NCI-H146 treated with DMSO at 0.1 percent for 48 hours (cell line): ENCODE measurements at regions not wholly inside any gene's neighbourhood (a gene's known extent, or its start where the extent isn't known, plus 50 kb on each side); places are given as distances from the start of the nearest gene placed in this dataset.
"Not testable (repeated sequence)": the region's sequence is repeated elsewhere in the genome, so short reads cannot be mapped to it uniquely, and the experiment has no call there.

Source experiments
- DNase-seq: peaks from one replicate; lab custom pipeline; 2025; ENCODE audit not compliant: unreplicated experiment; lab: John Stamatoyannopoulos, UW

DNA sequence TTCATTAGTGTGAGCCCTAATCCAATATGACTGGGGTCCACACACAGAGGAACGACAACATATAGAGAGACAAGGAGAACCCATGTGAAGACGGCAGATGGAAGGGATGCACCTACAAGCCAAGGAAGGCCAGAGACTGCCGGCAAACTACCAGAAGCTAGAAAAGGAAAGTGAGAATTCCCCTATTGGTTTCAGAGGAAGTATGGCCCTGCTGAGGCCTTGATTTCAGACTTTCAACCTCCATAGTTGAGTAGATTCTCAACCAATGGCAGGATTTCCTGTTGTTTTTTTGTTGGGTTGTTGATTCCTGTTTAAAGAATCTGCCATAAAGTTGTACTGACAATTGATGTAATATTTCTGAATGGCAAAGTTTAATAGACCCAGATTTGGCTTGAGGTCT is 241.5 kb downstream of the SATB2 start:
- DNase-seq: no peak

DNA sequence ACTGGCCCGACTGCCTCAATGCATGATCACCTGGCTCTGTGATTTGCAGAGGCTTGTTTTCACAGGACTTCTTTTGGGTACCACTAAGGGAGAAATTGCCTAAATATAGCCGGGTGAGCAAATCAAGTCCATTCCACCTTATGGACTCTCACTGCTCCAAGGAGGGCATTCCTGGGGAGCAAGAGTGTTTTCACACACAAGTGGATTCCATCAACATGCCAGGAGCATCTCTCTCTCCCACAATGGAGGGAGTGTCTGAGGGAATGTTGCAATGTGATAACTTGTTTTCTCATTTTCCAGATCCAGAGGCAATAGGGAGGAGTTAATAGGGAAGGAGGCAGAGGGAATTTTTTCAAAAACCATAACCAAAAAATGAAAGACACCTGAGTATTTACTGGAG is 250.7 kb downstream of the SATB2 start:
- no peak for DNase-seq

DNA sequence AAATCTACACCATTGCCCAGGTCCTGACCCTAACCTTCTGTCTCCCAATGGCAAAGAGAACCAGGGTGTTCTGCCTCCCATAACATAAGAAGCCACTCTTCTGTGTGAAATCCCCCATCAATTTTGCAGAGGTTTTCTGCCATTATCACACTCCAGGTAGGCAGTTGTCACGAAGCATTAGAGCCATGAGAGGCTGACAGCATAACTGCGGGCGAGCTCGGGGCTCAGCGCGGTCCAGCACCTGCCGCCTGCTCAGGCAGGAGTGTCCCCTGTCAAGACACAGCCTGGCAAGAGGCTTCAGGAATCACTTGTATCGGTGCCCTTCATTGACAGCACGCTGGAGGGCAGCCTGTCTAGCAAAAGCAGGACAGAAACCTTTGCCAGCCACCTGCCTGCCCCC is 251.2 kb downstream of the SATB2 start:
- no peak for DNase-seq

DNA sequence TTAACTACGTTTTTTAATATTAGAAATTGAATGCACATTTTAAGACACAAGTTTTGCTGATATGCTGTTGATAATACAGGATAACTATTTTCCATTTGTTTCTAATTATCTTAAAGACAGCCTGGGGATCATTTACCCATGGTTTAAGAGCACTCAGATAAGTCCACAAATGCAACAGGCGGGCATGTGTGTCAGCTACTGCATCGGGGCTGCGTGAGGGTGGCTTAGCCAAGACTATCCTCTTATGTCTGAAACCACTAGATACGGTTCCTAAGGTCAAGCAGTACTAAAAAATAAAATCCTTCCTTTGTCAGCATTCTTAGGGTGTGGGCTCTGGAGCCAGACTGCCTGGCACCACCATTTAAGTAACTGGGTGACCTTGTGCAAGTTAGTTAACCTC is 254.8 kb downstream of the SATB2 start:
- no peak for DNase-seq

DNA sequence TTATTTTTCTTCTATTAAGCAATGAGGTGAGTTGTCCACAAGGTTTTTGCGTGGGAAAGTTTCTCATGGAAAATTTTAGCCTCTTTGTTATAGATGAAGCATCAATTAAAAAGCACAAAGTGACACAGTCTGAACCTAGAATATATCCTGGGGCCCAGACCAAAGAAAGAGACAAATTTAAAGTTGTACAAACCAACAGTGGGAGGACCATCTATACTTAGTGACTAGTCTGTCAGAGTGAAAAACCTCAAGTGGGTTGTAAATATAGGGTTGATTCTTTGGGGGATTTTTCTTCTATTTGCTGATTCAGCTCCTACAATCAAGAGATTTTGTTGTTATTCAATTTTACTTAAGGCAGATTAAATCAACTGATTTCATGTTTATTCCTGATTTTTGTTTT is 256.2 kb downstream of the SATB2 start:
- DNase-seq: no peak

DNA sequence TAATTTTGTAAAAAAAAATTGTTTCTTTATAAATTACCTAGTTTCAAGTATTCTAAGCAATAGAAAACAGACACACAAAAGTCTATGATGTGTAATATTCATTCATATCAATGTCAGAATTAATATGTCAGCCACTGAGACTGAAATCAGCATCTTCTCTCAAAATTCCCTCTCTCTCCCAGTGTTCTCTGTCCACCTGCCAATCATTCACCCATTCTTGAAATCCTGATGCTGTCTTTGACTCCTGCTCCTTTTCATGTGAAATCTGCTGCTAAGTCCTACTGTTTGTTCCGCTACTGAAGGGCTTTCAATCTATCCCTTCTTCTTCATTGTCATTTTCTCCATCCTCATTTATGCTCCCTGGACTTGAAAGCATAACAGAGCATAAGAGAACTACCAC is 257.9 kb downstream of the SATB2 start:
- no peak for DNase-seq

DNA sequence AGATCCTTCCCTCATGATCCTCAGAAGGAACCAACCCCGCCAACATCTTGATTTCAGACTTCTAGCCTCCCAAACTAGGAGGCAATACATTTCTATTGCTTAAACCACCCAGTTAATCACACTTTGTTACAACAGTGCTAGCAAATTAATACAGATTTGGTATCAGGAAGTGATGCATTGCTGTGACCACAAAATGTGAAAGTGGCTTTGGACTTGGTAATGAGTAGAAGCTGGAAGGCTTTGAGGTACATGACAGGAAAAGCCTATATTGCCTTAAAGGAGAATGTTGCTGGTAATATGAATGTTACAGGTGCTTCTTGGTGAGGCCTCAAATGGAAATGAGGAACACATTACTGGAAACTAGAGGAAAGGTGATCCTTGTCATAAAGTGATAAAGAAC is 260.3 kb downstream of the SATB2 start:
- DNase-seq: no peak

DNA sequence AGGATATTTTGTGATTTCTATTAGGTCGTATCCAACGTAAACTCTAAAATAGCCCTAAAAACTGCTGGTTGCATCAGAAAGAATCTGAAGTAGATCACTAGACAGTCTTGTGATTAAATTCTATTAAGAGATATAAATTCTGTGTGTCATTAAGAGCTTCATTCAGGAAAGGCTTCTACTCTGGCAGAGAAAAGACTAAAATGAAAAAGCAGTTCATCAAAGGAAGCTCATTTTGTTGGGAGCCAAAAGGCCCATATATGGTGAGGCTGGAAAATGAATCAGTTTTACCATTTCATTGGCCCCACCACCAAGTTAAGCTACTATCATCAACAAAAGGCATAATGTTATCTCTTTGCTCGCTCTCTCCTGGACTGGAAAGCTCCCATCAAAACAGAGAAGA is 261.1 kb downstream of the SATB2 start:
- no peak for DNase-seq

DNA sequence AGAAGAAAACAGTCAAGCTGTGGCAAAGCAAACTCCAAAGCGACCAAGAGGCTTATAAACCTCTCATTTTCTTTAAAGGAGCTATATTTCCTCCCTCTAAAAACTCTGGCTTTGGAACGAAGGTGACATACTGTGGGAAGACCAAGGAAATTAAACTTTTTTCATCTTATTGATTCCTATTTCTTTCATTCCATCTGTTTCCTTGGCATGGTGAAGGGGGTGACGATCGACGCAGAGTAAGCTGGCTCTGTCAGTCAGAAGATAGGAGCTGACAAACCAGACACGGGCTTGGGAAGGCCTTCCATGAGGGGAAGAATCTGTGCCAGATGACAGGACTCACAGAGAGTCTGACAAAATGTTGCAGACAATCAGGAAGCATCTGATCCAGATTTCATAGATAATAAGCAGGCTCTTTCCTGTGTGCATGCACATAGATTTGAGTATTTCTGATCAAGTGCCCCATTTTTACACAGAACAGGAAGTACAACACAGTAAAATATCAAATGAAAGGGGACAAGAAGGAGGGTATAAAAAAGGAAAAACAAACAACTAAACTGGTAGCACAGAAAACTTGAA is 261.7 kb downstream of the SATB2 start:
- no peak for DNase-seq

DNA sequence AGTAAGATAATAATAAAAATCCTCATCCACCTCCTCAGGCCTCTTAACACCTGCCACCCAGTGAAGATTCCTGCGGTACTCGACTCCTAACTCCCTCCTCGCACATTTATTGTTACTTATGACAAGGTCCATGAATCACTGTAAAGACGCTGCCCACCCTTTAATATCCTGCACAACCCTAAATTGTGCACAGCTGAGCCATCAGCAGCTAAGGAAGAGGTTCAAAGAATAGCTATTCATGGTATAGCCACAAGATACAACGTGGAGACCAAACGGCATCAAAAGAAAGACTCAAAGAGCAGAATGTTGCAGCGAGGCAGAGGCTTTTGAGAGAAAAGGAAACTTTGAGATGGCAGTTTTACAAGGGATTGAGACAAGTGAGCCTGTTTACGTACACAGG is 266.3 kb downstream of the SATB2 start:
- no peak for DNase-seq

DNA sequence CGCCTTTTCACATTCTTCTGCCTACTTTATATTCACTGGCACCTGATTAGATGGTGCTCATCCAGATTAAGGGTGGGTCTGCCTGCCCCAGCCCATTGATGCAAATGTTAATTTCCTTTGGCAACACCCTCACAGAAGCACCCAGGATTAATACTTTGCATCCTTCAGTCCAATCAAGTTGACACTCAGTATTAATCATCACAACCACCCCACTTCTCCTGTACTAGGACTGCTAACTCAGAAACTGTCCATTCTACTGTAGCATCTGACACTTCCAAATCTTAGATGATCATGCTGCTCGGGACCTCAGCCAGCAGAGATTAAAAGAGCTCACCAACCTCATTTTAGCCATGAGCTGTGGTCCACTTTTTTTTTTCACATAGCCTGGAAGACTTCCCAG is 268.5 kb downstream of the SATB2 start:
- DNase-seq: no peak

DNA sequence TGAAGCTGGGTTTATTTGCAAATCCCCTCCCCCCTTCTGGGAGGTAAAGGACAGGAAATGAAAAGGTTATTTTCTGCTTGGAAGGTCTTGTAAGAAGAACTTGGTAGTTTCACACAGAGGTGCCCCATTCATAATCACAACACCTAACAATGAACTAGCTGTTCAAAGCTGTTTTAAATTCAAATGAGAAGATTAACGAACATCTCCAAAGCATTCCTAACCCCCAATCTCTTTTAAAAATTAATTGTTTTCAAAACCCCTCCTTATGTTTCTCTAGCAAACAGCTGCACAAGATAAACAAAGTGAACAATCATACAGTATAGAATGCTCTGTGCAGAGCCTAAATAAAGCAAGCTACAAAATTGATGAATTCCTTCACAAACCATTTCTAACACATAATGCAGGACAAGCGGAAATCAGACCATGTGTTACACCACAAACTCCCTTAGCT is 271.4 kb downstream of the SATB2 start:
- no peak for DNase-seq

DNA sequence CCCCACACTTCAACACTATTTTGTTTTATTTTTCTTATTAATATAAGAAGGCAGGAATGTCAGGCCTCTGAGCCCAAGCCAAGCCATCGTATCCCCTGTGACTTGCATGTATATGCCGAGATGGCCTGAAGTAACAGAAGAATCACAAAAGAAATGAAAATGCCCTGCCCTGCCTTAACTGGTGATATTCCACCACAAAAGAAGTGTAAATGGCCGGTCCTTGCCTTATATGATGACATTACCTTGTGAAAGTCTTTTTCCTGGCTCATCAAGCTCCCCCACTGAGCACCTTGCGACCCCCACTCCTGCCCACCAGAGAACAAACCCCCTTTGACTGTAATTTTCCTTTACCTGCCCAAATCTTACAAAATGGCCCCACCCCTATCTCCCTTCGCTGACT is 272.6 kb downstream of the SATB2 start:
- not testable (repeated sequence) for DNase-seq

DNA sequence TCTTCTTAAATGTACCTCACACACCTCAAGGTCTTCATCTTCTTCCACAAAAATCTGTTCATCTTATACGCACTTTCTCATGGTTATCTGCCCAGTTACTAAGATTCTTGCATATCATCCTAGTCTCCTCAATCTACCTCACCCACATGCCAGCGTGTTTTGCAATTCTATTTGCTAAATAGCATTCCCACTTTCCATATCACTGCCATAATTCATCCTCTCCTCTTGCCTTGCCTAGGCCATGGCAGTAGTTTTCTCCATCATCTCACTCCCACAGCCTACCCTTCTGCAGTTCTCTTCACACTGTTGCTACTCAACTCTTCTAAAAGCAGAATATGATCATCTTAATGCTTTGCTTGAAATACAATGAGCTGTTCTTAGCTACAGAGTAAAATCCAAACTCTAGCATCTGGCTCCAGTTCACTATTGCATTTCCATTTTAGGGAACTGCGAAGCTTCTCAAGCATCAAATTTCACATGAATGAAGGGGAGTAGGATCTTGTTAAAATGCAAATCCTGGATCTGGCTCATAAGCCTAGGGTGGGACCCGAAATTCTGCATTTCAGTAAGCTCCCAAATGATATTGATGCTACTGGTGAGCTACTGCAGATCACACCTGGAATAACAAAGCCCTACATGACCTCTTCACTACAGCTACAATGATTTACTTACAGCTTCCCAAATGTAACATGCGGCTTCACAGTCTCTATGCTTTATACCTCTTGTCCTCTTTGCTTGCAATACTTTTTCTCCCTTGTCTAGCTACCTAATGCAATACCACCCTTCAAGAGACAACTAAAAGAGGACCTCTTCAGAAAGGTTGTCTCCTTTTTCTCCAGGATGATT is 293.9 kb downstream of the SATB2 start:
- DNase-seq: no peak

DNA sequence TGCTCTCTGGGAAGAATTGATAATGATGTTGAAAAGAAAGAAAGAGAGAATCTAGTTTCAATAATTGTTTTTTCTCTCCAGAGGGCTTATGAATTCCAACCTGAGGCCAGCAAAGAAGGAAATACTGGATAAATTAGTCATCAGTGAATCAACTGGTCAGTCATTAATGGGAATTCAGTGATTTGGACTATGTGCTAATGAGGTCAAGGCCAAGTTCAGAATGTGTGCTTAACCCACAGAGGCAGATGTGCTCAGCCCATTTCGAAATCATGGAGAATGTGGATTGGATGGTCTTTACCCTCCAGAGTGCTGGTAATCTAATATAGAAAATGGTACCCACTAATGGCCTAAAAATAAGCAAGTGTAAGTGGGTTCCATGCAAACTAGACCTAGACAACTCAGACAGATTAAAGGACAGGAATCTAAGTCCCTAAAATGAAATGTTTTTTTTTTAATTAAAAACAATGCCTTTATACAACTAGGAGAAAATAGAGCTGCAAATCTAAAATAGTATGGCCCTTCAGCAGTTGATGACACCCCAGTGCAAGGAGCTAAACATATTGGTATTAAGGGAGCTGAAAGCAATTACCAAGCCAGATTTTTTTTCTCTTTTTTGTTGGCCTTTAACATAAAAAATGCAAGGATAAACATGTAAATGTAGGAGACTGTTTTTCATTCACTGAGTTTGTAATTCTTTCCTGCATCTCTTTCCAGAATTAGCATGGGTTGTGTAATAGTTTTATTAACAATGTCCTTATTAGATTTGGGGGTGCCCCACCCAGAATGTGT is 296.9 kb downstream of the SATB2 start:
- DNase-seq: no peak

DNA sequence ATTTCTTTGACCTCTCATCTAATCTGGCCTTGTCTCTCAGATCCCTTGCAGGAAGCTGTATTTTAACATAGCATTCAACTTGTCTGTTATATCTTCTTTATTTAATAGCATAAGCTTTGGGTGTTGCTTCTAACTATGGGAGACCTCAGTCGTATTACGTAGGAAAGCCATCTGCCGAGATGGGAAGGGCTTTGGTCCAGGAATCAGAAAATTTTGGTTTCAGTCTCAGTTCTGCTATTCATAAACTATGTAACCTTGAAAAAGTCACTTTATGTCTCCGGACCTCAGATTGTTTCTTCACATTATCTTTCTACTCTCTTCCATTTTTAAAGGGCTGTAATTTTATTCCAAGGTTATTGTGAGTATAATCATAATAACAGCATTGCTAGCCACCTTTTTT is 297.7 kb downstream of the SATB2 start:
- DNase-seq: no peak

DNA sequence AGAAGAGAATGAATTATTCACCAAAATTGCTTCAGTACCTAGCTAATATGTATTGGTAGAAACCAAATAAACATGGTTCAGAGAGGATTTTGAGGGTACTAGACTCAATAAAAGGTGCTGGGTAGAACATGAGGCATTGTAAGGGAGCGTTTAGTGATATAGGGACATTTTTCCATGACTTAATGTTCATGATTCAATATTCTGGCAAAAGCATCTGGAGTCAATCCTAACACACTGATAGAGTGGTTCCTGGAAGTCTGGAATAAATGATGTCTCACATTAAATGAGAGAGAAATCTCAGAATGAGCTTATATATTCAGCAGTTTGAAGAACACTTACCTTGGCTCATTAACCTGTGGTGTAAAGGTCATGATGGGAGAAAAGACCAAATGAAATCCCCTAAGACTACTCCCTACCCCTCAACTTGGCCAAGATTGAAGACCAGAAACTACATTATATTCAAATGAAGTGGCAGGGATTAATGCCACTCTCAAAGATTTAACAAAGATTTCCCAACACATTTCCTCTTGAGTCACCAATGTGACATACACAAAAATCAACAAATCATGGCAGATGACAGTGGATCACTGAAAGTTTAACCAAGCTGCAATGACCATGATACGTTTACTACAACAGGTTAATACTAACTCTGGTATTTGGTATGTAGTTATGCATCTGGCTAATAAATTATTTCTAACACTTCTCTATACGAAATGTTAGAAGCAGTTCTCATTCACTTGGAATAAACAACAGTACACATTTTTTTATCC is 309.5 kb downstream of the SATB2 start:
- no peak for DNase-seq

DNA sequence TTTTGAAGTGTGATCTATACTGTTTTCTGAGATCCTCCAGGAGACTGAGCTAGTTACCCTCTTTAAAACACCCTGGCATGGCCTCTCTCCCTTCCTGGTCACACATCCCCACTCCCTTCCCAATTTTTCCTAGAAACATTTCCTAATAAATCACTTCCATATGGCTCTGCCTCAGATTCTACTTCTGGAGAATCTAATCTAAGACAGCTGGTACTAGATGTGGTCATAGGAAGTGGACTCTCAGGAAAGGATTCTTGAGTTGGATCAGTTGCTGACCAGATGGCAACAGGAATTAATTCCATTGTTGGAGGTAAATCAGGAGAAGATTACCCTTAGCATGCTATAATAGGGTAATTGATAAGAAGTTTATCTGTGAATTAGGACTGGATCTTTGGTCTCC is 310.5 kb downstream of the SATB2 start:
- DNase-seq: no peak

DNA sequence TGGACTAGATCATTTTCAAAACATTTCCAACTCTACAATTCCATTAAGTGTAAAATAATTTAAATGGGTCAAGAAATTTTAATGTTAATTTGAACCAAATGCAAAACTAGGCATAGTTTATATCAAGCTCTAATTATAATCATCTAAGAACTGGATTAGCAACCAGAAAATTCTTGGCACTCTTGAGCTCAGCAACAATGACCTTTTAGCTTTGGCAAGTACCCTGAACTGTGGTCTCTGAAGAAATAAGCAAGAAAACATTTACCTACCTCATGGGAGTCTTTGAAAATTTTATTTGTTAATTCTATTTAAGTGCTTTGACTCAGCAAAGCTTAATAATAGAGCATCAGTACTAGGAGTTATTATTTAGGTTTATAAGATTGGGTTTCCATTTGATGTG is 313.2 kb downstream of the SATB2 start:
- no peak for DNase-seq

DNA sequence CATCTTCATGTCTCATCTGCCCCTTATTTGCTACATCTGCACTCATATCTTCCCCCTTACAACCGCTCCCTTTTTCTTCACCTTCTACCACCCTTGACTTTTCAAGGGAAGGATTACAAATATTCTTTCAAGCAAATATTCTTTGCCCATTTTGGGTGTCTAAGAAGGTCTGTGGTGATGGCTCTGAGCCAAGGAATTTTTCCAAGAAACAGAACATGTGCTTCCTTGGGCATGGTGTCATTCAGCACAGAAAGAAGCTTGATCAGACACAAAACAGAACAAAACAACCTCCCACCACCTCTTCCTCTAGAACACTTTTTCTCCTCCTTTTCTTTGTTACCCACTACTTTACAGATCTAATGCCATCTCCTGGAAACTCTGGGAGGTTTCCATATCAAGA is 313.7 kb downstream of the SATB2 start:
- no peak for DNase-seq

DNA sequence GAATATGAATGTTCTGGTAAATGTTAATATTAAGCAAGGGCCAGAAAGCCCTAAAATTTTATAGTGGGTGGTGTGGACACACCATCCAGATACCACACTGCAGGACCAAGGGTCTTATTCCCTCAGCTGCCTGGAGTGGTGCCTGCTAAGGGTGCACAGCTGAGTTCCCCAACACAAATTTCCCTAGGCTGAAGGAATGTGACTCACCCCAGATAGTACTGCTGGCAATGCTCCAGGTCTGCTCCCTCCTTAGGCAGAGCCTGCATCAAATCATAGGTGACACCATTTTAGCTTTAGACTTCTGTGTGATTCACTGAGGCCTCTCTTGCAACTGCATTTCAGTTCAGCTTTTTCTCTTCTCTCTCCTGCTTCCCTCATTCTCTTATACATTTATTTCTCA is 321.1 kb downstream of the SATB2 start:
- DNase-seq: no peak
